ENCODE measurements at regions not wholly inside any gene's neighbourhood (a gene's known extent, or its start where the extent isn't known, plus 50 kb on each side); places are given as distances from the start of the nearest gene placed in this dataset.
"Not testable (repeated sequence)": the region's sequence is repeated elsewhere in the genome, so short reads cannot be mapped to it uniquely, and the experiment has no call there.

DNA sequence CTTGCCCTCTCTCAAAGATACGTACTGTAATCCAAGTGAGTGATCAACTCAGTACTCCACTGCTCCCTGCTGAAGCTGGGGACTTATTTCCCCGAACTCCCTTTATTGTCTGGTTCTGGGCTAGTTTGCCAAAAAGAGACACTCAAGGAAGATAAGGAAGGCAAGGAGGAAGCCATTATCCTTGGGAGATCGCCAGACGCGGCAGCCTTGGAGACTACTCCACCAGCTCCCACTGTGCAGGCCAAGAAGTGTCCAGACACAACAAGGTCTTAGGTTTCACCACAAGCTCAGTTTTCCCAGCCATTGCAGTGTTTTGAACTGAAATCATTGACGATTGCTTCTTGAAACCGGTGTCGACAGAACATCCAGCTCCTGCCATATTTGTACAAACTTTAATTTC, 439.6 kb upstream of the UBE2E3 start:
- DNase-seq (ENCODE audit: low spot score) = no peak

- DNase-seq (ENCODE audit: low spot score) = no peak
Measured at GRCh38 chr2:180539541-180539940, 440.9 kb upstream of the UBE2E3 start.

DNA sequence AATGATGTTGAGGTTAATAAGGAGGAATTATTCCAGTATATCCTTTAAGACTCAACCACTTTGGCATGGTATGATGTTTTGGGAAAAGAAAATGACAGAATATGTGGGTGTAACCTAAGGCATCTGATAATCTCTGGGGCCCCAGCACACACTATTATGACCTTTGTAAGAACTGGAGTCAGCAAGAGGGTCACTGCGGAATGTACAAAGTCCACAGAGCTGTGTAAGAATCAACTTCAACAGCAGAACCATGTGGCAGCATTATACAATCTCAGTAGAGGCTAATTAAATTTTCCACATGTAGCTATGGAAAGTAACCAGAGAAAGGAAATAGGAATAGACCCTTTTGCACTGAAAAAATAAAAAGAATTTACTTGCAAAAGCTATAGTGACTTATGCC, 445.1 kb upstream of the UBE2E3 start:
- no peak for DNase-seq (ENCODE audit: low spot score)

DNA sequence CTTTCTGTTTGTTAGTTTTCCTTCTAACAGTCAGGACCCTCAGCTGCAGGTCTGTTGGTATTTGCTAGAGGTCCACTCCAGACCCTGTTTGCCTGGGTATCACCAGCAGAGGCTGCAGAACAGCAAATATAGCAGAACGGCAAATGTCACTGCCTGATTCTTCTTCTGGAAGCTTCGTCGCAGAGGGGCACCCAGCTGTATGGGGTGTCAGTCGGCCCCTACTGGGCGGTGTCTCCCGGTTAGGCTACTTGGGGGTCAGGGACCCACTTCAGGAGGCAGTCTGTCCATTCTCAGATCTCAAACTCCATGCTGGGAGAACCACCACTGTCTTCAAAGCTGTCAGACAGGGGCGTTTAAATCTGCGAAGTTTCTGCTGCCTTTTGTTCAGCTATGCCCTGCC, 448.6 kb upstream of the UBE2E3 start:
- DNase-seq (ENCODE audit: low spot score) = not testable (repeated sequence)

DNA sequence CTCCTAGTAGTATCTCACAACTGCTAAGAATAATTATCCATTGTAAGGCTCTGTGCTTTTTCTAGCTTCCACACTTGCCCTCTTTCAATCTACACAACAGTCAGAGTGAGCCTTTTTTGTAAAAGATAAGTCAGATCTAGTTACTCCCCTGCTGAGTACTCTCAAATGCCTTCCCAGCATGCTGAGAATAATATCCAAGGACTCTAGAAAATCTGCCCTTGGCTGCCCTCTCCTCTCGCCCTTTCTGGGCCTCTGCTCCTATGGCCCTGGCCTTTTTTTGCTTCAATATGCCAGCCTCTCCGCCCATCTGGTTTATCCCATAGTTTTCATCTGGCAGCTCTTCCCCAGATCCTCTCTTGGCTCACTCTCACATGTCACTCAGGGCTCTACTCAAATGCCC, 455.9 kb upstream of the UBE2E3 start:
- DNase-seq (ENCODE audit: low spot score) = no peak

DNA sequence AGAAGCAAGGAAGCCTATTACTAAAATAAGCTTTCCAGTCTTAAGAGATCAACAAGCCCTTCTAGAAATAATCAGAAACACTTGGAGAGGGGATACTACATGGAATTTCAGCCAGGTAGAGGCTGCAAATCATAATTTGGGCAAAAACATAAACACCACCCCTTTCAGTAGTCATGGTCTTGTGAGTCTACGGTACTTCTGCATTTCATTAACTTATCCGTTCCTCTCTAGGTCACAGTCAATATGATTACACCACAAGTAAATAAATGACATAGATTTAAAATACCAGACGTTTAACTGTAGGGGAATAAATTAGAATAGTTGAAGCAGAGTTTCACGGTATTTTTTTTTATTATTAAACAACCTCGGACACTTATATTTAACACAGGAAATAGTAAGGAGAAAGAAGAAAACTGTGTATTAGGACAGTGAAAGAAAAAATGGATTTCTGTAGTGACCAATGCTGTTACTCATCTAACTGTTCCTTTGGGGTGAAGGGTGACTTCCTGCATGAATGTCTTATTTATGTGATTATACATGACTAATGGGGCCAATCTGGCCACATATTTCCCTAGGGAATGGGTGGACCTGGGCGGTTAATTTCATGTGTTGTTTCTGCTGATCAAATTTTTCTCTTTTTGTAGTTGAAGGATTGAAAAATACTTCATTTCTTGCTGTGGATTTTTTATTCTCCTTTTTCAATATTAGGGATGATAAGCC, 456.6 kb upstream of the UBE2E3 start:
- DNase-seq (ENCODE audit: low spot score) = peak; percentile 91

GRCh38 chr2:180520921-180521581, 459.4 kb upstream of the UBE2E3 start:
- no peak for DNase-seq (ENCODE audit: low spot score)

DNA sequence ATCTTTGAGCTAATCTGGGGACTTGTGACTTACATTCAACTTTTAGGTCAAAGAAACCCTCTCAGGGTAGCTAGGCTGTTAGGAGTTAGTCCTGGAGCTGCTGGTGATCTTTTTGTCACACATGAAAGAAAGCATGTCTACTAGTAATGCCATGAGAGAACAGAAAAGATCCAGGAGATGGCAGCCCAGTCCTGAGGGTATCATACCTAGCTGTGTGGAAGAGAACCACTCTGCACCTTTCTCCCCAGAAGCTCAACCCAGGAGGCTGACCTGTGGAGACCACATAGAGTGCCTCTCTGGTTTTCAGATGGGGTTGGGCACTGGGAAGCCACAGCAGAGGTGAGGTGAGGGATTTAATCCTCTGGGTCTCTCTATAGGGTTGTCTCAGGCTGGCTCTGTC, 460.2 kb upstream of the UBE2E3 start:
- DNase-seq (ENCODE audit: low spot score) = no peak

GRCh38 chr2:180519276-180519675, 461.1 kb upstream of the UBE2E3 start:
- DNase-seq (ENCODE audit: low spot score) = peak; percentile 75

- no peak for DNase-seq (ENCODE audit: low spot score)
Measured at GRCh38 chr2:180516232-180516631, 464.2 kb upstream of the UBE2E3 start.

DNA sequence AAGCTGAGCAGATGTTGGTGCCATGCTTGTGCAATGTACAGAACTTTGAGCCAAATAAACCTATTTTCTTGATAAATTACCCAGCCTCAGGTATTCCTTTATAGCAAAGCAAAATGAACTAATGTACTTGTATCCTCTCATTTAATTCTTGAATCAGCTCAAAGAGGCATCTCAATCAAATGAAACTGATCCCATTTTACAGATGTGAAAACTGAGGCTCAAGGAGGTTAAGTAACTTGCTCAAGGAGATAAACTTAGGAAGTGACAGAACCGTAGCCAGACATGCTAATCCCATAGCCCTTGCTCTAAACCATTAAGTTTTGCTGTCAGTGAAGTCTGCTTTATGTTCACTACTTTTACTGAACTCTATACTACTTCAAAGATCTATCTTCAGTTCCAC, 467.0 kb upstream of the UBE2E3 start:
- DNase-seq (ENCODE audit: low spot score) = no peak

DNA sequence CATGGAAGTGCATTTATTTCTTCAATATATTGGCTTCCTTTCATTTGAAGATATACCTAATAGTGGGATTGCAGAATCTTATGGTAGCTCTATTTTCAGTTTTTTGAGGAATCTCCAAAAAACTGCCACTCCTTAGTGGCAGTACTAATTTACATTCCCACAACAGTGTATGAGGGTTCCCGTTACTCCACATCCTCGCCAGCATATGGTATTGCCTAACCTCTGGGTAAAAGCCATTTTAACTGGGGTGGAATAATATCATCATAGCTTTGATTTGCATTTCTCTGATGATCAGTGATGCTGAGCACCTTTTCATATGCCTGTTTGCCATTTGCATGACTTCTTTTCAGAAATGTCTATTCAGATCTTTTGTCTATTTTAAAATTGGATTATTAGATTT, 471.9 kb upstream of the UBE2E3 start:
- DNase-seq (ENCODE audit: low spot score) = no peak

- DNase-seq (ENCODE audit: low spot score) = no peak
Measured at GRCh38 chr2:180507028-180507427, 473.4 kb upstream of the UBE2E3 start.

DNA sequence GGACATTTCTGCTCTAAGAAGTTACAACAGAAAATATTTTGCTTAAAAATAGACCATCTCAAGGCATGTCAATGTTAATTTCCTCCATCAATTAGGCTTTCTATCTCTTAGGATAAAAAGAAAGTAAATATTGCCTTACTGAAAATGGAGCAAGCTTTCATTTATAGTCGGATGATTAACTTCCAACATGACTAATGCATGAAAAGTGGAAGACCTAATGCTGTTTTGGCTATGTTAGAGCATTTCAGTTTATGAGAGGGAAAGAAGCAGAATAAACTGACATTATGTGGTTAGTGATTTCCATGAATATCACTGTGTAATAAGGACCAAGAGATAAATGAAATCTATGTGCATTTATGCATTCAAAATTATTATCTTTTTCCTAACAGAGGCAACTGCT, 475.2 kb upstream of the UBE2E3 start:
- DNase-seq (ENCODE audit: low spot score) = no peak

- DNase-seq (ENCODE audit: low spot score) = no peak
Measured at GRCh38 chr2:180497621-180498152, 482.7 kb upstream of the UBE2E3 start.

DNA sequence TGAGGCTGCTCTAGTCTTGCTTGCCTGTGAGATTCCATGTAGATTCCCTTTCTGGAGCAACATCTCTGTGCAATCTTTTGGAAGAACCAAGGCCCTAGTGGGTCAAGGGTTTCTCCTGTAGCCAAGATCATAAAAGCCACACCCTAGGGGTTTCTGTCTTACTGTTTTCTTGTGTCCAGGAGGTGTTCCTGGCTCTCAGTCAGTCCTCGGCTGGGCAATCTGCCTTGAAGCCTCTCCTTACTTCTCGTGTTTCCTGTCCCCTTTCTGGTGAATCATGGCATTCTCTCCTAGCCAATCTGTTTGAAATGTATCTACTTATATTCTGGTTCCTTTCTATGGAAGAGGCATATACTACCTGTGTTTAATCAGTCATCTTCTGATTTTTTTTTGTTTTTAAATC, 484.8 kb upstream of the UBE2E3 start:
- DNase-seq (ENCODE audit: low spot score) = no peak

DNA sequence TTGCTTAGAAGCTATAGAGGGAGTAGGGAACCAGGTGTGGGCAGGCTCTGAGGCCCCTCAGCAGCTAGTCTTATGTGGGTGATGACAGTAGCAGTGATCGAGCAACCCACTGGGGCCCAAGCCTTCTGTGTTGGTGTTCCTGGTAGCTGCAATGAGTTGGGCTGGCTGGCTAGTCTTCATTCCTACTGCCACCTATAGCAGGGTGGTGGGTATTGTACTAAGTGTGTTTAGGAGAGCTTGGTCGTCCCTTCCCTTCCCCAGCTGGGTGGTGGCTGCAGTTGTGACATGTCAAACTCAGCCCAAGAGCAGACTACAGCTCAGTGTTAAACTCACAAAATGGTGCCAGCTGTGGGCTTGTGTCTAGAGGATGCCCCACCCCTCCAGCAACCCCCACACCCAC, 486.1 kb upstream of the UBE2E3 start:
- no peak for DNase-seq (ENCODE audit: low spot score)

- DNase-seq (ENCODE audit: low spot score) = no peak
Measured at GRCh38 chr2:180482696-180483095, 475.6 kb upstream of the CWC22 start.

DNA sequence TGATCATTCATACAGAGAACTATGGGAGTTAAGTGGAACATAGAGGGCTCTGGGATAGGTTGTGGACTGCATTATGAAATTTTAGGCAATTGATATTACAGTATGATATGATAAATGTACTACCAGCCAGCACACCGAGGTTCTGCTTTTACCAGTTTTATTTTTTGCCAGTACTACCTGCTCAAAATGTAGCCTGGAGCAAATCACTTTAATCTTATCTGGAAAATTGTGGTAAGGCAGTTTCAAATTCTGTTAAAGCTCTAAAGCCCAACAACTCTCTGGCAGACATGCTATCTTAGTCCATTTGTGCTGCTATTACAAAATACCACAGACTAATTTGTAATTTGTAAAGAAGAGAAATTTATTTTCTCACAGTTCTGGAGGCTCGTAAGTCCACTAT, 474.9 kb upstream of the CWC22 start:
- no peak for DNase-seq (ENCODE audit: low spot score)

- DNase-seq (ENCODE audit: low spot score) = no peak
Measured at GRCh38 chr2:180478883-180479282, 471.8 kb upstream of the CWC22 start.

- no peak for DNase-seq (ENCODE audit: low spot score)
Measured at GRCh38 chr2:180474716-180475115, 467.6 kb upstream of the CWC22 start.

- DNase-seq (ENCODE audit: low spot score) = no peak
Measured at GRCh38 chr2:180473456-180473855, 466.4 kb upstream of the CWC22 start.

DNA sequence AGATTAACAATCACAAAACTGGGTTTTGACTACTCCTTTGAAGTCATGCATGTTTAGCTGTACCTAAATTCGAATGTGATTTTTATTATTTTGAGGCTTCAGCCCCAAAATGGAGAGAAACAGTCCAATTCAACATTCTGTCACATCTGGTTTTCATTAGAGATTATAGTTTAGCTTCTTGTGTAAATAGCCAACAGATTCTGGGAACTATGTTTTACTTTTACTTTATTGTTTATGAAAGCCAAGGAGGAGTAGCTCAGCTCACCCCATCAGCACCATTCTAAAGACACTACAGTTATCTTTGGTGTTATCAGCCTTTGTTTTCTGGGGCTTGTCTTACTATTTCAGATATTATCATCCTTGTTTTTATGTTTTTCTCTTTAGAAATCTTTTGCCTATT, 465.0 kb upstream of the CWC22 start:
- DNase-seq (ENCODE audit: low spot score) = no peak

DNA sequence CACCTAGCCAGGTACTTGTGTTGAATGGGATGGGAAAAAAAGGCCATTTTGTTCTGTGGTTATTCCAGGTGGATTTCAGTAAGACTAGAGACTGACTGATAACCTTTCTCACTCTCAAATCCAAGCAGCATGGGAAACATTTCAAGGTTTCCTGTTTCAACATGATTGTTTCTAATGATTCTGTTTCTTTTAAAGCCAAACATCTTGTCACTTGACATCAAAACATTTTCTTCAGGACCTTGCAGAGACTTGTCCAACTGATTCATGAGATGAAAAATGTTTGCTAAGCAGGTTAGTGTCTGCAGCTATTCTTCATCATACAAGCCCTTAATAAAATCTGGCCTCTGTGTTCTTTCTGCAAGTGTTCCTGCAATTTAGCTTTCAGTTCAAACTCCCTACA, 456.5 kb upstream of the CWC22 start:
- no peak for DNase-seq (ENCODE audit: low spot score)
